HS-5 (cell line): ENCODE measurements at regions not wholly inside any gene's neighbourhood (a gene's known extent, or its start where the extent isn't known, plus 50 kb on each side); places are given as distances from the start of the nearest gene placed in this dataset.

Experiments used
- DNase-seq: peaks from one replicate; pipeline ENCODE4 v3.0.0-alpha.2; 2012; ENCODE audit warnings: low read depth

DNA sequence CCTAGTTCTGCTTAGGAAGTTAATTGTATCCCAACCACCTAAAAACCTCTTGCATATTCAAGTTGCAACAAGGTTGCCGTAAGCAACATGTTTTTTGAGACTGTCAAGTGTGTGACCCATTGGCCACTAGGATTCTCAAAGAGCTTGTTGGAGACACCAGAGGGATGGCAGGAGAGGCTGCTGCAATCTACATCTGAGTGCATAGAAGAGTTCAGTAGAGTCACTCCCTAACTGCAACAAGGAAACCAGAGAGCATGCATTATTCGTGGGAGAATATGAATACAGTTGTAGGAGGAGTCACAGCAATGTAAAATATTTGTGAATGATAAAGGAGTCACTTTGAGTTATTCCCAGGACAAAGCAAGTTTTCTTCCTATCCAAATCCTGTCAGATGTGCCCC is 538.6 kb downstream of the TNS3 start:
- DNase-seq = no peak

DNA sequence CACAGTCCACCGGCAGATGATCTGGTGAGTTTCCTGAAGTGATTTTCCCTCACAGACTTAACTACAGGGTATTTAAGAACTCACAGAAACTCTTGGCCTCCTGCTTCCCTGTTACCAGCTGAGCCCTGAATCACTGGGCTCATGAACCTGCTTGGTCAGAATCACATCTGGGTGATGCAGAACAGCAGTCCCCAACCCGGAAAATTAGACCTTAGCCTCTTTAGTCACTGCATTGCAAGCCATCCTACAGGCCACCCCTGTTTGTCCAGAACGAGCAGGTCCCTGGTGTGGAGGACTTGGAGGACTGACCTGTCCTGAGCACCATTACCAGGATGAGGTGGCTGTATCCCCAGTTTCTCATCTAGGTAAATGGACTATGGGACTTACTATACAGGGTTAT is 539.2 kb downstream of the TNS3 start:
- no peak for DNase-seq

DNA sequence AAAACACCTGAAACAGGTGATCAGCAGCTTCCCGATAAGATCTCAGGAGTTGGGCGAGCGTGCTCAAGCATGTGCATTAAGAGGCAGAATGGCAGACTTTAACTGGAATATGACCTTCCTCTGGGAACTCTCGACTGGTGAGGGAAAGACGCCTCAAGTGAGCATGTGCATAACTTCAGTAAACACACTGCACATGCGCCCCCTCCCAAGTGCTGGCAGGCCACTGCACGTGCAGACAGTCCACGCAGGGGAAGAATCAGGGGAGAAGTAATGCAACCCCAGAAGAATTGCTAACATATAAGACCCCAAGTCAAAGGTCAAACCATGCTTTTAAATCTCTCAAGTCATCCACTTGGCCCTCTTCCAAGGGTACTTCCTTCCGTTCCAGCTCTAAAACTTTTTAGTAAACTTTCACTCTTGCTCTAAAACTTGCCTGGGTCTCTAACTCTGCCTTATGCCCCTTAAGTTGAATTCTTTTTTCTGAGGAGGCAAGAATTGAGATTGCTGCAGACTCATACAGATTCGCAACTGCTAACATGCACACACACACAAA is 541.0 kb downstream of the TNS3 start:
- no peak for DNase-seq

DNA sequence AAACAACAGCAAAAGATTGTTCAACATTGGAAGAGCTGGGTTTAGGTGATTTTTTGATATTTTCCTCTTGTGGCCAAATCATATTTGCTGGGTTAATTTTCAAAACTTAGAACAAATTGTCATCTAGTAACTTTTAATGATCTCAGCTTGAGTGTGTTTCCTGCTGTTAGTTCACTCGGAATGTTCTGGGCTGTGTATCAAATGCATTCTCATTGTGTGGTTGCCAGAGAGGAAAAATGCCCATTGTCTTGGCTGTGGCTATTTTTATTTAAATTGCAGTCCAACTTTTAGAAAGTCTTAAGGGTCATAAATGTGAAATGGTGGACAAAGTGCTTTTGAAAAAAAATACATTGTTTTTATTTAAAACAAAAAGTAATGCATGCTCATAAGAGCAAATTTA is 542.0 kb downstream of the TNS3 start:
- no peak for DNase-seq

DNA sequence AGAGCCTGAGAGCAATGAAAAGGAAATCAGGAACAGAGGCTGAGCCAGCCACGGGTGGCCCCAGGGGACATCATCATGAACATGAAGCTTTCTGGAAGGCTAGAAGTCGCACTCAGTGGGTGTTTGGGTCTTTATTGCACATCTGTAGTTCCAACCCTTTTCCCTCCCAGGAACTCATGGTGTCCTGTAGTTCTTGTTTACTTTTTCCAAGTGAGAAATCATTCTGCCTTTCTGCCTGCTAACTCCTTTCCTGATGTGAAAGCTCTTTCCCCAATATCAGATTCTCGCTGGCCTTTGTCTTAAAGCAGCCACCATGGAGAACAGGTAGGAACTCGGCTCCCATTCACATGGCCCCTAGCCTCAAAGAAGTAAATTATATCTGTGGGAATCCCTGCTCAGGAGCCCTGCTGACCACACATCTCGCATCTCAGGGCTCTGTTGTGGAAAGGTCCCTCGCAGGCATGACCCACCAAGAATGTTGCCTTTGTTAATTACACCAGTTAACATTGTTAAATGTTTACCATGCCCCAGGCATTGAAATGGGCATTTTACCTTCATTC is 542.7 kb downstream of the TNS3 start:
- no peak for DNase-seq

DNA sequence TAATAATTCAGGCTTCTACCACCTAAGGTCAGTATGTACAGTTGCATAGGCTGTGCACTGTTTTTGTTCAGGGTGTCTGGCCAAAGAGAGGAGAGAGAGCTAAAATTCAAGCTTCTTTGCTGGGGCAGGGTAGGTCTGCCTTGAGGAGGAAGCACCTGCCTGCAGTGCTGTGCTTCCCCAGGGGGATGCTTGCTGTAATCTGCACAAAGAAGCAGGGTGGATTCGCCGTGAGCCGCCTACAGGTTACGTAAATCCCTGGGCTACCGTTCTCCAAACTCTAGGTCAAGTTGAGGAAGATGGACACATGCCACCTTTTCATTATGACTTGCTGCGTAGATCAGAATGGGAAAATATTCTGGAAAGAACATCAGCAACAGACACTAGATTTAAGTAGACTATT is 543.3 kb downstream of the TNS3 start:
- DNase-seq = no peak

DNA sequence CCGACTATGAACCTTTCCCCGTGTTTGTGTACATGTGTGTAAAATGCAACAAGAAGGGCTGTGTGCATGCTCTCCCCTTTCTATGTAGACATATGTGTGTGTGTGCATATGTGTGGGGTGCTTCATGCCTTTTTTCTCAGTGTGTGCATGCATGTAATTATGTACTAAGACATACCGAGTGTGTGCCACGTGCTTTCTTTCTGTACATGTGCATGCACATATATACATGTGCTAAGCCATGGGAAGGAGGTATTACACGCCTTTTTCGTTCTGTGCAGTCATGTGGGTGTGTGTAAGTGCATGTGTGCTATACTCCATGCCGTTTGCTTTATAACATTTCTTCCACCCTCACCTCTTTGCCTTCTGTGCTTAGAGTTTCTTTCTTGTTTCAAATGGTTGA is 544.3 kb downstream of the TNS3 start:
- DNase-seq = no peak

DNA sequence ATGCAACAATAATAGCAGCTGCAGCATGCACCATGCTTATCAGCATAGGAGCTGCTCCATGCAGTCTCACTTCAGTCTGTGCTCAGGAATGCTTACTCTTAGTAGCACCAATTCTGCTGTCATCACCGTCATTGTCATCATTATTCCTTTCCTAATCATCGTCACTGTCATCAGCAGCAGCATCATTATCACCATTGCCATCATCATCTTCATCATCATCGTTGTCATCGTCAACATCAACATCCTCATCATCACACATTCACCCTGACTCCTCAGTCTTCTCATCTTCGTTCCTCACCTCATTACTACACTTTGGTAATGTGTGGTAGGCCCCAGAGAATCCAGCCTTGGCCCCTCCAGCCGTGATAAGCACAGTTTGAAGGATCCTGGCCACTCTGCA is 545.0 kb downstream of the TNS3 start:
- no peak for DNase-seq

DNA sequence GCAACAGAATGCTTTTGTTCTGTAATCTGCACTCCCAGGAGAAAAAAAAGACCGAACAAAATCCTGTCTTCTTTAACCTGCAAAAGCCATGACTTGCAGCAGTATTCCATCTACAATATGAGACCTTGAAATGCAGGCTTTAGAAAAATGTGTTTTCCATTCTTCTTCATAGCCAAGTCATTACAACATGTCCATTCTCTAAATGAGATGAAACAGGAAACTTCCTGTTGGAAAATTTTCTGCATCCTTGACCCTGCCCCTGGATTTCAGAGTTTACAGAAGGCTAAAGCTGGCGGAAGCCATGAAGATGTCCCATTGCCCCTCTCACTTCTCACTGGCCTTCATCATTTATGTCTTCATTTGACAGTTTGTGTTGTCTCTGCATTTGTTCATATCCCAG is 546.4 kb downstream of the TNS3 start:
- no peak for DNase-seq

DNA sequence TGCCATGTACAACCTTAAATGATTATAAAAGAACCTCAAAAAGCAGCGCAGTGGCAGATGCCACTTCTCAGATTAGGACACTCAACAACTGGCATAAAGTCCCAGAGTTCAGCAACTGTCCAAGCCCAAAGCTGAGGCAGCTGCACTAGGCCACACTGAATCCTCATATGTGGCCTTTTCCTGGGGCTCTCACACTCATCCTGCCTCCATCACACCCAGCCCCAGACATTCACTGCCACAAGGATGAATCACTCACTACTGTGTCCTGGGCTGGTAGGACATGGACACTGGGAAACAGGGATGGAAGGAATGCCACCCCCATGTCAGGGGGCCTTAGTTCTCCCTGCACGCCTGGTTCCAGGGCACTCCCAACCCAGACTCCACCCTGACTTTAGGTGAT is 547.7 kb downstream of the TNS3 start:
- no peak for DNase-seq

DNA sequence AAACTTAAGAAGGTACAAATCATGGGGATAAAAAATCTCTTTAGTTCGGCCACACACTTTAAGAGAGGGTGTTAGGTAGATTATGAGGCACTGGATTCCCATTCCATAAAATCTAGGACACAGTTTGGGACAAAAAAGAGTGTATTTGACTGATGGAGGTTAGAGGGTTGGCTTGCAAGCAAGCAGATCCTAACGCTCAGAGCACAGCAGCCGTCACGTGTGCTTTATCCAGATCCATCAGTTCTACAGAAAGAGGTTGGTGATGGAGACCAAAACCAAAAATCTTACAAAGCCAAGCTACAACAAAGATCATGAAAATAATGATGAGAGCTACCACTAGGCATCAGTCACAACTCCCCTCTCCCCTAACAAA is 549.4 kb downstream of the TNS3 start:
- DNase-seq = no peak

DNA sequence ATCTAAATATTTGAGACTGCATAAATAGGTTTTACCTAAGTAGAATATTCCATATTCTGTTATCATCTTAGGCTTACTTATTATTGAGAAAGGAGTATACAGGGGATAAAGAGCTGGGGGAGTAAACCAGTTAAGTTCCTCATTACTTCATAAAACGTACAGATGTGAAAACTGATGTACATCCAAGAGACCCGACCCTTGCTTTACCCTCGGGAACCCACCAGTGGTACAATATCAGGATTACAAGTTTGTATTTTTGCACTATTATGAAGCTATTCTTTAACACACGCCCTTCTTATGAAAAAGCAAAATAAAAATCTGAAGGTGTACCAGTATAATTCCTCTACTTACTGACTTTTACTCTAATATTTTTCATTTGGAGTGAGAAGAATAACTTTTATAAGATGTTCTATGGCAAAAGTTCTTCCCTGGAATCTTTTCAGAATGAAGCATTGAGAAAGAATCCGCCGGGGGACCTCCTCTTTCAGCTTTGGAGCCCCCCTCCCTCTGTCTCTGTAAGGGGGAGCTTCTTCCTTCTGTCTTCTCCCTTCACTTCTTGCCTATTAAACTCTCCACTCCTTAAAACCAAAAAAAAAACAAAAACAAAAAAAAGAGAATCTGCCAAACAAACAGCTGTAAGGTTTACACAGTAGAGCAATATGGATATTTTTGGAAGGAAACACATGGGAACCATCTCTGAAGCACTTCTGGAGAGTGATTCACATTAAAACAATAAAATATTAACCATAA is 550.0 kb downstream of the TNS3 start:
- DNase-seq = no peak

DNA sequence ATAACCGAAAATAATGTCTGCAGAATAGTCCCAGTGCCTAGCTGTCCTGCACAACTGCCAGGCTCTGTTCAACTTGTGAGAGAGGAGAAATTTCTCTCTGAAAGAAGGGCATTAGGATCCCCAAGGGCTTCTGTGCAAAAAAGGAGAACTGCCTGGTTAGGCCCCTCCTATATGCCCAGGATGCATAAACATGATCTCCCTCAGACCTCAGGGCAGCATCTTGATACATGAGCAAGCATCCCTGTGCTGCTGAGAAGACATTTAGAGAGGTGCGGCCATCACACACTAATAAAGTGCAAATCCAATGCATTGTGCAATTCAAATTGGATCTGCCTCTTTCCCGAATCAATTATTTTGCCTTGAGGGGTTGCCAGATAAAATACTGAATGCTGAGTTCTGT is 553.6 kb downstream of the TNS3 start:
- DNase-seq = no peak

DNA sequence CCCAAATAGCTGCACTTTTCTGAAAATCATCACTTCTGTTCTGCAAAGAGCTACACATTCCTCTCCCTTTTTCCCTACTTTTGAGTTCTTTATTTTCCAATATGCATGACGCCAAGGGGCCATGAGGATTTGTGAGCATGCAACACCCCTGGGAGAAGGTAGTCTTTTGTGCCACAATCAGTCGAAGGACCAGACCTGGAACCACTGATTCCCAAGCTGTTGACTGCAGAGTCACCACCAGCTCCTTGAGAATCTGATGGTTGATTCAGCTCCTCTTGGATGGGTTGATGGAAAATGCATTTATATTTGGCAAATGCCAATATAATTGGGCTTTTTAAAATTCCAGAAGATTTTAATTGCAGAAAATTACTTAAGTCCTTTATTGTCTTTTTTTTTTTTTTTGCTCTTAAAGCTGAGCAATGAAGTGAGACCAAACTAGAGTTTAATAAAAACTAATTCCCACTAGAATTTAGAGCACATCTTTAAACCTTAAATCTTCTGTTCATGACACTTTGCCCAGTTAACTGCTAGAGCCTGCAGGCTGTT is 554.1 kb downstream of the TNS3 start:
- no peak for DNase-seq

DNA sequence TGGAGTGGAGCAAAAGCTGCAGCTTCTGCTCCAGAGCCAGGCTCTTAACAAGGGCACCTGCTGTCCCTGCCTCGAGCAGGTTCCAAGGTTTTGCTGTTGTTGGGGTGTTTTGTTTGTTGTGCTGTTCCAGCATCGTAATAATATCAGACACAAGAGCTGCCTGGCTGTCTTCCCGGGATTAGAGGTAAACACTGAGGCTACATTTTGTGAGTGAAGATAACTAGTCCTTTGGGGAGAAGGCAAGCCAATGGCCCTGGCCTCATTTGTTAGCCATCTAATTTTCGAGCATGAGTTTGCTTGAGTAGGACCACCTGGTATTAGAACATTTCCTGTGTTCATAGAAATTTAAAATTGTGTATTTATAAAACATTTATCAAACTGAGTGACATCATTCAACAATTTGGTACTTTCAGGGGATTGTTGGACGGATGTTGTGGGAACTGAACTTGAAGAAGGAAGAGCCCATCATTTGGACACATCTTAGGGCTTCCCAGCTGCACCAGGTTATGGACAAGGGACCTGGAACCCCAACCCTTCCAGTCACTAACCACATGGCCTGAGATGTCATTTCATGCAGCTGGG is 555.0 kb downstream of the TNS3 start:
- DNase-seq = no peak

DNA sequence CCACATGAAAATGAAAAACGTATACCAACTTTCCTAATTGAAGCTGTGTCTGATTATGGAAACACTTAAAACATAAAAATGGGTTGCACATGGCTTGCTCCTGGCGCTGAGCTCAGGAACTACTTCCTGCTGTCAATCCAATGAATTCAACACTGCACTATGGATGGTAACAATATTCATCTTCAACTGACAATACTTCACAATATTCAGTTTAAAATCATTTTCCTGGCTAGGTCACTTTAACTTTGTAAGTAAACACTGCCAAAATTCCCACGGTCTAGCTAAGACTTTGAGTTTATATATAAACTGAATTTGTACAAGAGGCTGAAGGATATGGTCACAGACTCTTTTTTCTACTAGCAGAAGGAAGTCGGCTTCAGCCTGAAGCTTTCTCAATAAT is 556.9 kb downstream of the TNS3 start:
- no peak for DNase-seq

DNA sequence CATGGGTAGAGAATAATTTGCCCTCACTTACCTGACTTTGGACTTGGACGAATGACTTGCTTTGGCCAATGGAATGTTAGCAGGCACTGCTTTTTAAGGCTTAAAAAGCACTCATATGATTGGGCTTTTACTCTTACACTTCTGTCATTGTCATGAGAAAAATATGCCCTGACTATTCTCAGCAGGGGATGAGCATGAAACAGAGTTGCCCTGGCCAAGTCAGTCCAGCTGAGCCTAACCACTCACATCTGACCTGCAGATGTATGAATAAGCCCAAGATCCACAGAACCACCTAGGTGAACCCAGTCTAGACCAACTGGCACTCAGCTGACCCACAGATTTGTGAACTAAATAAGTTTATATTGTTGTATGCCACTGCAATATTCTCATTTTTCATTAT is 573.5 kb downstream of the TNS3 start:
- DNase-seq = peak; percentile 5

DNA sequence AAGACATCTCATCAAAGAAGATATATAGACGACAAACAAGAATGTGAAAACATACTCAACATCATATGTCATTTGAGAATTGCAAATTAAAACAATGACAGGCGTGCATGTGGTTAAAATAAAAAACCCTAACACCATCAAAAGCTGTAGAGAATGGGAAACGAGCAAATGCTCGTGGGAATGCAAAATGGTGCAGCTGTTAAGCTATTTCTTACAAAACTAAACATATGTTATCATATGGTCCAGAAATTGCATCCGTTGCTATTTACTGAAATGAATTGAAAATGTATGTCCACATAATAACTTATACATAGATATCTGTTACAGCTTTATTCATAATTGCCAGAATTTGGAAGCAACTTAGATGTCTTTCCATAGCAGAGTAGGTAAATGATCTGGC is 574.4 kb downstream of the TNS3 start:
- no peak for DNase-seq

DNA sequence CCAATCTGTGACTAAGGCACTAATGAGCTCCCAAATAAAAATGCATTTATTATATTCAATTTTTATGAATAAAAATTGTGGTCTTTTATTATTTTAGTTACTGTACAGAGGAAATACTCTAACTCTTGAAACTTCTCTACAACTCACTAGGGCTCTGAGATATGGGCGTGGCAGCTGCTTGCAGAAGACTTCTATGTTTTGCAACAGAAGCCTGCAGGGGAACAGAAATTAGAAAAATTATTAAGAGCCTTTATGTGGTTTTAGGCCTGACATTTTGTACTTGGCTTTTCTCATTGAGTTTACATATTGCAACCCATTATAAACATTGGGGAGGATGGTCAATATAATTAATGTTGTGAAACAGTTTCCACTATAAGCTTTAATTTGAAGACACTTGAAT is 581.4 kb downstream of the TNS3 start:
- no peak for DNase-seq

DNA sequence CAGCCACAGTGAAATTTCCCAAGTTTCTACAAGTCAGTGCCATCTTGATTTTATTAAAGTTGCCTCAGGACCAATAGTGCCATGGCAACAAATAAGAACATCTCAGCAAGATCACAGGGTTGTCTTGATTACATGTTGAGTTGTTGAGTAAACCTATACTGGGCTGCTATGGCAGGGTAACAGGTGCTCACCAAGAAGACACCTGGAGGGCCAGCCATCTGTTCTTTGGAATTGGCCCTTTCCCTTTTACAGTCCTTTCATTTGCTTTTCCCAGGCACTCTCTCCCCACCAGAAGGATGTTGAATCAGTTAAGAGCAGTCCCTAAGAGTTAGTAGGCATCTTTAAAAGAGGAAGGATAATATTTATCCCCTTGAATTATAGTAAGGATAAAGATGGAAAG is 582.0 kb downstream of the TNS3 start:
- DNase-seq = no peak

DNA sequence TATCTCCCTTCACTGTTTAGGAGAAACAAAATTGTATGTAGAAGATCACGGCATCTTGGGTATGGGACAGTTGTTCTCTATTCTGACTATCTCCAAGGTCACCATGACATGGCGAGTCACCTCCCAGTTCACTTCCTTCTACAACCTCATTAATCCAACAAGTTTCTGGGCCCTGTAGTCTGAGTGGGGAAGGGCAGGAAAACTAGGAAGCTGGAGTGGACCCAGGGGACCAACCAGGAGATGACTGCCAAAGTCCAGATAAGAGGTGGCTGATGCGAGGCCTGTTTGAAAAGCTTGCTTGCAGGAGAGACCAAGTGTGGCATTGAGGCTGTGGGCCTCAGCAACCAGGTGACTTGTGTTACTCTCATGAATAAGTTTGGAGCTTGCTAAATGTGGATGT is 584.9 kb downstream of the TNS3 start:
- DNase-seq = no peak

DNA sequence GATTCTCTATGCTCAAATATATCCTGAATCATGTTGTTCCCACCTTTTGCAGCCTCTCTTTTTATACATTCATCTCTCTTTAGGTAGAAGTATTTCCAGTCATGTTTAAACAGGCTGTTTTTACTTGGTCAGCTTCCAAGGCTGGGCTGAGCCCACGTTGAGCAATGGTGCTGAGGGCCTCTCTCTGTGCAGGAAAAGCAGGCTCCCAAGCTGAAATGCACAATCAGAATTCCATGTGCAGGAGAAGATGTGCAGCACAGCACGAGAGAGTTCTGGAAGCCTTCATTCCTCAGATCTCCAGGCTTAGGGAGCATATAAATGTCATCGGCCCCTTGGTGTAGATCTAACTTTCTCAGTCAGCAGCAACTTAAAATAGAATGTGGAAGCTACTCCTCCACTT is 588.5 kb downstream of the TNS3 start:
- no peak for DNase-seq

DNA sequence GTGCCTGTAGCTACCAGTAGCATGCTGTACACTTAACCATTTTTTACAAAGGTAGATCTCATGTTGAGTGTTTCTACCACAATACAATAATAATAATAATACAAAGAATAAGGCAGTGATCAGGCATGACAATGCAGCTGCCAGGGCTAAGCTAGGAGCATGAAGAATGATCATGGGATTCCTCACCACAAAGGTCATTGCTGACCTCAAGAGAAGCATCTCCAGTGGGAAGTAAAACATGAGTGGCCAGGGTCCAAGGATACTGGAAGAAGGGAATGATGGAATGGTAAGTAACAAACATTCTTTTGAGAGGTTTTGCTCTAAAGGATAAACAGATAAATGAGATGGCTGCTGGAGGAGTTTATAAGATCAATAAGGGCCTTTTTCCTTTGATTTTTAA is 591.1 kb downstream of the TNS3 start:
- DNase-seq = no peak
